IMR-90 (cell line): ENCODE measurements at regions not wholly inside any gene's neighbourhood (a gene's known extent, or its start where the extent isn't known, plus 50 kb on each side); places are given as distances from the start of the nearest gene placed in this dataset.

ENCODE experiments used
- ATAC-seq: fragments of 200-7000 bp; cut with Tn5 transposase; 2 replicates; pipeline ENCODE4 v1.9.1; 2020; ENCODE audit warnings: low read depth, mild to moderate bottlenecking, moderate library complexity
- BruUV-seq: library from RNA; stranded (reverse); fragments of 400-500 nt; replicated peaks from 2 replicates; lab custom pipeline; 2021; lab: Mats Ljungman, UMichigan
- CTCF ChIA-PET: fragments of 300-600 bp; formaldehyde crosslinking; extraction: SDS; loops from one replicate; lab custom pipeline; 2021; ENCODE audit warnings: antibody characterized with exemption; lab: Yijun Ruan, JAX
- POLR2A ChIA-PET: fragments of 300-600 bp; sonication (Branson Sonifier 250); formaldehyde crosslinking; loops from one replicate; lab custom pipeline; 2022; ENCODE audit warnings: antibody characterized with exemption; ENCODE audit not compliant: unreplicated experiment; lab: Charles Lee
- DNase-seq: peaks from one replicate; pipeline ENCODE4 v3.0.0; 2013
- H2AFZ ChIP-seq: replicated peaks from 2 replicates; pipeline ENCODE3; 2013; ENCODE audit warnings: low read length, mild to moderate bottlenecking; ENCODE audit not compliant: poor library complexity
- H2AK5ac ChIP-seq: 2 replicates; pipeline ENCODE4 v1.6.1; 2013; ENCODE audit warnings: low read depth, low read length, inconsistent platforms
- H2AK9ac ChIP-seq: replicated peaks from 2 replicates; pipeline ENCODE3; 2013; ENCODE audit warnings: mild to moderate bottlenecking, low read depth, low read length, moderate library complexity; ENCODE audit not compliant: poor library complexity
- H2BK120ac ChIP-seq: 2 replicates; pipeline ENCODE4 v1.6.1; 2013; ENCODE audit warnings: low read depth, low read length, inconsistent platforms
- H2BK15ac ChIP-seq: 3 replicates; pipeline ENCODE4 v1.6.1; 2013; ENCODE audit warnings: low read depth, low read length, inconsistent platforms
- H2BK20ac ChIP-seq: 2 replicates; pipeline ENCODE4 v1.6.1; 2013; ENCODE audit warnings: low read depth, mild to moderate bottlenecking, inconsistent platforms, low read length, moderate library complexity
- H2BK5ac ChIP-seq: 2 replicates; pipeline ENCODE4 v1.6.1; 2013; ENCODE audit warnings: mild to moderate bottlenecking, low read depth, low read length, inconsistent platforms; ENCODE audit not compliant: poor library complexity, severe bottlenecking
- H3K14ac ChIP-seq: replicated peaks from 2 replicates; pipeline ENCODE4 v1.6.1; 2013; ENCODE audit warnings: low read depth, low read length, inconsistent platforms
- H3K18ac ChIP-seq: 2 replicates; pipeline ENCODE4 v1.6.1; 2013; ENCODE audit warnings: low read depth, low read length, control low read depth
- H3K23ac ChIP-seq: 2 replicates; pipeline ENCODE4 v1.6.1; 2013; ENCODE audit warnings: low read depth, low read length, inconsistent platforms
- H3K27ac ChIP-seq: 2 replicates; pipeline ENCODE4 v1.5.1; 2013; ENCODE audit warnings: mild to moderate bottlenecking, control low read depth, low read length; ENCODE audit not compliant: insufficient read depth
- H3K27me3 ChIP-seq: 2 replicates; pipeline ENCODE4 v1.6.1; 2013; ENCODE audit warnings: low read length; ENCODE audit not compliant: control insufficient read depth, insufficient read depth
- H3K36me3 ChIP-seq: 2 replicates; pipeline ENCODE4 v1.6.1; 2013; ENCODE audit warnings: low read length, mixed read lengths; ENCODE audit not compliant: control insufficient read depth, insufficient read depth
- H3K4ac ChIP-seq: 2 replicates; pipeline ENCODE4 v1.6.1; 2013; ENCODE audit warnings: low read depth, low read length, inconsistent platforms
- H3K4me1 ChIP-seq: 2 replicates; pipeline ENCODE4 v1.6.1; 2013; ENCODE audit warnings: low read length, mixed read lengths; ENCODE audit not compliant: control insufficient read depth, insufficient read depth
- H3K4me2 ChIP-seq: 2 replicates; pipeline ENCODE4 v1.6.1; 2013; ENCODE audit warnings: low read depth, mild to moderate bottlenecking, control low read depth, low read length, moderate library complexity
- H3K4me3 ChIP-seq: 2 replicates; pipeline ENCODE4 v1.5.1; 2013; ENCODE audit warnings: low read depth, mild to moderate bottlenecking, control low read depth, low read length, moderate library complexity; ENCODE audit not compliant: insufficient read depth
- H3K56ac ChIP-seq: 2 replicates; pipeline ENCODE4 v1.6.1; 2013; ENCODE audit warnings: low read length, inconsistent platforms; ENCODE audit not compliant: insufficient read depth; ENCODE audit errors: extremely low read depth
- H3K79me1 ChIP-seq, 2 experiments: 2 replicates each; pipeline ENCODE4 v1.6.1; 2013; ENCODE audit warnings: low read length in 2 of 2, inconsistent platforms in 1 of 2, low read depth in 1 of 2
- H3K9ac ChIP-seq: 2 replicates; pipeline ENCODE4 v1.6.1; 2013; ENCODE audit warnings: low read depth, low read length, control low read depth
- H3K9me1 ChIP-seq: 2 replicates; pipeline ENCODE4 v1.6.1; 2013; ENCODE audit warnings: low read length, inconsistent platforms; ENCODE audit not compliant: insufficient read depth
- H3K9me3 ChIP-seq: 2 replicates; pipeline ENCODE4 v1.6.1; 2013; ENCODE audit warnings: low read length; ENCODE audit not compliant: control insufficient read depth, insufficient read depth
- H4K20me1 ChIP-seq: 2 replicates; pipeline ENCODE4 v1.6.1; 2013; ENCODE audit warnings: low read length, inconsistent platforms; ENCODE audit not compliant: insufficient read depth
- H4K5ac ChIP-seq: 2 replicates; pipeline ENCODE4 v1.6.1; 2013; ENCODE audit warnings: mild to moderate bottlenecking, low read depth, low read length, control low read depth
- H4K8ac ChIP-seq, 2 experiments: 2 replicates each; pipeline ENCODE4 v1.6.1; 2013; ENCODE audit warnings: low read depth in 2 of 2, low read length in 2 of 2, control low read depth in 1 of 2, inconsistent platforms in 1 of 2
- H4K91ac ChIP-seq: 2 replicates; pipeline ENCODE4 v1.6.1; 2013; ENCODE audit warnings: low read depth, low read length, inconsistent platforms; ENCODE audit not compliant: insufficient read depth
- BHLHE40 ChIP-seq: fragments of 150-350 bp; IDR thresholded peaks from 2 replicates; pipeline ENCODE4 v1.6.1; 2016; ENCODE audit warnings: mild to moderate bottlenecking, low read depth, low read length
- POLR2A ChIP-seq: IDR thresholded peaks from 2 replicates; pipeline ENCODE4 v1.6.1; 2012; ENCODE audit warnings: mild to moderate bottlenecking, low read depth, low read length
- WGBS, 2 experiments: methylation state at CpG; one replicate each; pipeline versions ENCODE4 v1.1.5 to v1.1.7; 2013; ENCODE audit warnings: missing lambda C conversion rate in 2 of 2; ENCODE audit not compliant: insufficient read length in 1 of 2; ENCODE audit errors: extremely low coverage in 2 of 2; 5-methylcytosine and 5-hydroxymethylcytosine counted together
- dilution Hi-C: fragments of 300-500 bp; cut with HindIII; formaldehyde crosslinking; loops from one replicate; pipeline ENCODE4 v1.14.3; 2018; ENCODE audit warnings: low sequenced_read_pairs; ENCODE audit not compliant: unreplicated experiment
- in situ Hi-C: fragments of 300-500 bp; cut with MboI; formaldehyde crosslinking; loops from 3 replicates; pipeline ENCODE4 v1.14.3; 2019; ENCODE audit warnings: low sequenced_read_pairs, inconsistent platforms, mixed read lengths
- intact Hi-C: fragments of 100-400 bp; cut with micrococcal nuclease; formaldehyde crosslinking; loops from 2 replicates; pipeline ENCODE4 v1.10.0; 2022
- TF ChIP-seq, protein P1 (sequence below): fragments of 150-350 bp; IDR thresholded peaks from 2 replicates; pipeline ENCODE4 v1.6.1; 2016; ENCODE audit warnings: low read depth, mild to moderate bottlenecking, low read length, moderate library complexity, borderline replicate concordance

GRCh38 chr19:27660428-27660827, 1552.5 kb downstream of the UQCRFS1 start:
- no peak overlapping the region for H3K14ac ChIP-seq
- H3K27ac ChIP-seq: no peak overlapping the region
- no peaks in the 10 kb centered on the region for H3K27me3 ChIP-seq
- DNase-seq (no peak), ATAC-seq (no peak)
- no peak overlapping the region for H2AK5ac ChIP-seq
- H4K91ac ChIP-seq: no peak overlapping the region
- H4K8ac ChIP-seq: no peak overlapping the region
- no peaks in the 10 kb centered on the region for H3K36me3 ChIP-seq
- no peak overlapping the region for H2BK120ac ChIP-seq
- TF ChIP-seq, protein P1, sequence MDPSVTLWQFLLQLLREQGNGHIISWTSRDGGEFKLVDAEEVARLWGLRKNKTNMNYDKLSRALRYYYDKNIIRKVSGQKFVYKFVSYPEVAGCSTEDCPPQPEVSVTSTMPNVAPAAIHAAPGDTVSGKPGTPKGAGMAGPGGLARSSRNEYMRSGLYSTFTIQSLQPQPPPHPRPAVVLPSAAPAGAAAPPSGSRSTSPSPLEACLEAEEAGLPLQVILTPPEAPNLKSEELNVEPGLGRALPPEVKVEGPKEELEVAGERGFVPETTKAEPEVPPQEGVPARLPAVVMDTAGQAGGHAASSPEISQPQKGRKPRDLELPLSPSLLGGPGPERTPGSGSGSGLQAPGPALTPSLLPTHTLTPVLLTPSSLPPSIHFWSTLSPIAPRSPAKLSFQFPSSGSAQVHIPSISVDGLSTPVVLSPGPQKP: no peak
- no peak for TF ChIP-seq POLR2A
- TF ChIP-seq BHLHE40: no peak
- no peak overlapping the region for H2BK5ac ChIP-seq
- no peaks in the 10 kb centered on the region for H4K20me1 ChIP-seq
- no peak overlapping the region for H2BK20ac ChIP-seq
- in situ Hi-C loops (no loop called here), intact Hi-C loops (no loop called here), dilution Hi-C loops (no loop called here)
- H3K79me1 ChIP-seq: no peaks in the 10 kb centered on the region
- H2AK9ac ChIP-seq: no peak overlapping the region
- H3K9me3 ChIP-seq: peaks cover 10% of the 10 kb centered on the region; the same call in 1 of the 2 replicates
- CTCF ChIA-PET: no interaction called here
- no TSS peak for BruUV-seq
- no peak overlapping the region for H3K18ac ChIP-seq
- H2BK15ac ChIP-seq: no peak overlapping the region
- POLR2A ChIA-PET: no interaction called here
- no peak overlapping the region for H3K9ac ChIP-seq
- no peak overlapping the region for H3K4me2 ChIP-seq
- no peak overlapping the region for H2AFZ ChIP-seq
- no peak overlapping the region for H3K4me3 ChIP-seq
- H3K56ac ChIP-seq: no peak overlapping the region
- no peaks in the 10 kb centered on the region for H3K9me1 ChIP-seq
- H3K4me1 ChIP-seq: no peaks in the 10 kb centered on the region
- no peak overlapping the region for H4K5ac ChIP-seq
- no CpG with 5 or more reads among the region's 1 CpG for WGBS, 2 experiments
- no peak overlapping the region for H3K23ac ChIP-seq
- no peak overlapping the region for H3K4ac ChIP-seq
